NCI-H524 (cell line): ENCODE measurements at regions not wholly inside any gene's neighbourhood (a gene's known extent, or its start where the extent isn't known, plus 50 kb on each side); places are given as distances from the start of the nearest gene placed in this dataset.

ENCODE experiments used
- DNase-seq, 2 experiments: peaks; one replicate each; lab custom pipeline; 2025; lab: John Stamatoyannopoulos, UW

GRCh38 chr11:17157761-17158160 lies 50.0 kb downstream of the PIK3C2A start:
- DNase-seq = no peak

- DNase-seq = no peak
Measured at GRCh38 chr11:17156283-17156682, 51.5 kb downstream of the PIK3C2A start.

- no peak for DNase-seq
Measured at GRCh38 chr11:17154409-17155159, 53.2 kb downstream of the PIK3C2A start.

GRCh38 chr11:17153757-17154156 lies 54.0 kb downstream of the PIK3C2A start:
- DNase-seq = no peak

GRCh38 chr11:17152306-17152705 lies 55.5 kb downstream of the PIK3C2A start:
- DNase-seq = no peak

GRCh38 chr11:17150521-17150920 lies 57.3 kb downstream of the PIK3C2A start:
- no peak for DNase-seq

- DNase-seq = no peak
Measured at GRCh38 chr11:17148536-17148935, 59.2 kb downstream of the PIK3C2A start.

GRCh38 chr11:17145972-17146371 lies 61.8 kb downstream of the PIK3C2A start:
- DNase-seq = no peak

GRCh38 chr11:17142450-17142849 lies 65.0 kb upstream of the RPS13 start:
- no peak for DNase-seq

GRCh38 chr11:17141156-17141555 lies 63.7 kb upstream of the RPS13 start:
- DNase-seq = no peak

- DNase-seq = no peak
Measured at GRCh38 chr11:17138562-17138961, 61.1 kb upstream of the RPS13 start.

GRCh38 chr11:17135916-17136683 lies 58.6 kb upstream of the RPS13 start:
- no peak for DNase-seq

- DNase-seq = peak in 1 of 2 experiments; percentile 35
Measured at GRCh38 chr11:17132654-17133053, 55.2 kb upstream of the RPS13 start.

GRCh38 chr11:17129003-17129402 lies 51.5 kb upstream of the RPS13 start:
- no peak for DNase-seq
